Gastrocnemius medialis (tissue), 4 donors: ENCODE measurements at regions not wholly inside any gene's neighbourhood (a gene's known extent, or its start where the extent isn't known, plus 50 kb on each side); places are given as distances from the start of the nearest gene placed in this dataset.
"Not testable (repeated sequence)": the region's sequence is repeated elsewhere in the genome, so short reads cannot be mapped to it uniquely, and the experiment has no call there.

Experiments used
- CTCF ChIP-seq, 5 experiments: fragments of 450-650 bp in 3 of 5; fragments of 200-600 bp in 2 of 5; sonication (generic) in 2 of 5; IDR thresholded peaks in 4 of 5; conservative IDR thresholded peaks in 1 of 5; 1 replicate in 4 of 5; 2 replicates in 1 of 5; pipeline ENCODE4 v1.5.1; 2016 to 2019; ENCODE audit warnings: antibody characterized with exemption in 5 of 5, mild to moderate bottlenecking in 3 of 5, moderate library complexity in 3 of 5
- POLR2A ChIP-seq, 2 donors: fragments of 450-650 bp; IDR thresholded peaks; one replicate each; pipeline ENCODE4 v1.6.1; 2017; ENCODE audit warnings: antibody characterized with exemption in 2 of 2, mild to moderate bottlenecking in 2 of 2, moderate library complexity in 2 of 2

DNA sequence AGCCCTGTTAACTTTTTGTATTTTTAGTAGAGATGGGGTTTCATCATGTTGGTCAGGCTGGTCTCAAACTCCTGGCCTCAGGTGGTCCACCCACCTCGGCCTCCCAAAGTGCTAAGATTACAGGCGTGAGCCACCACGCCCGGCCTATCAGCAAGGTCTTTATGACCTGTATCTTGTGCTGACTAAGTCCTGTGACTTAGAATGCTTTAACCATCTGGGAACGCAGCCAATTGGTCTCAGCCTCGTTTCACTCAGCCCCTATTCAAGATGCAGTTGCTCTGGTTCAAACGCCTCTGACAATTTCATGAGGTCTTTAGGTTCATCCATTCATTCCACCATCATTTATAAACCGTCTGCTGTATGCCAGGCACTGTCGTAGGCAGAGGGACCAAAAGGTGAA, 62.2 kb upstream of the PPM1B start:
- TF ChIP-seq CTCF (IDR thresholded peaks at IDR 0.05 in 4 of 5, conservative IDR thresholded peaks at IDR 0.05 in 1 of 5); POLR2A (IDR thresholded peaks at IDR 0.05): not testable (repeated sequence)
